H7 (cell line): ENCODE measurements at regions not wholly inside any gene's neighbourhood (a gene's known extent, or its start where the extent isn't known, plus 50 kb on each side); places are given as distances from the start of the nearest gene placed in this dataset.

Experiments
- DNase-seq: peaks from one replicate; pipeline ENCODE4 v3.0.0; 2012
- H3K27me3 ChIP-seq: 2 replicates; pipeline ENCODE4 v1.6.0; 2011; ENCODE audit warnings: mild to moderate bottlenecking, low read length; ENCODE audit not compliant: control insufficient read depth, insufficient read depth
- H3K36me3 ChIP-seq: replicated peaks from 2 replicates; pipeline ENCODE4 v1.5.1; 2011; ENCODE audit warnings: low read length; ENCODE audit not compliant: control insufficient read depth, insufficient read depth
- H3K4me3 ChIP-seq: 2 replicates; pipeline ENCODE4 v1.5.1; 2011; ENCODE audit warnings: low read depth, mild to moderate bottlenecking, control low read depth, low read length, moderate library complexity; ENCODE audit not compliant: insufficient read depth

GRCh38 chr5:24347158-24347557, 297.6 kb downstream of the CDH10 start:
- no peak for DNase-seq
- H3K27me3 ChIP-seq: no peaks in the 10 kb centered on the region
- no peaks in the 10 kb centered on the region for H3K36me3 ChIP-seq
- no peak overlapping the region for H3K4me3 ChIP-seq

DNA sequence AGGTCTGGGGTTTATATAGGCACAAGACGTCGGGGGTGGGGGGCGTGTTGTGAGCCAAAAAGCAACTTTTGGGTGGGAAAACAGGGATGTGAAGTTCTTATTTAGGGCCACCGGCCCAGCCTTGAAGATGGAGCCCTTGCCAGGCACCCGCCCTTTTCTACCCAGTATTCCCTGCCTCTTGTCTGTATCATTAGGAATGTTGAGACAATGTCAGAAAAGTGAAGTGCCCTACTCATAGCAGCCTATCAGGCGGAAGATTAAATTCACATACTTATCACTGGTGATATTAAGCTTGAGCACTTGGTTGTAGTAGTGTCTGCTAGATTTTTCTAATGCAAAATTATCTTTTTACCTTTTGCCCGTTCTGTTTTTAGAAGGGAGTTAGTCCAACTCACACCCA, 293.5 kb downstream of the CDH10 start:
- no peaks in the 10 kb centered on the region for H3K36me3 ChIP-seq
- no peak for DNase-seq
- no peak overlapping the region for H3K4me3 ChIP-seq
- no peaks in the 10 kb centered on the region for H3K27me3 ChIP-seq

- Histone ChIP-seq H3K27me3 (no peaks in the 10 kb centered on the region), H3K4me3 (no peak overlapping the region), H3K36me3 (no peaks in the 10 kb centered on the region)
- no peak for DNase-seq
Measured at GRCh38 chr5:24353016-24353415, 291.8 kb downstream of the CDH10 start.

- no peak overlapping the region for H3K4me3 ChIP-seq
- no peaks in the 10 kb centered on the region for H3K27me3 ChIP-seq
- no peak for DNase-seq
- H3K36me3 ChIP-seq: no peaks in the 10 kb centered on the region
Measured at GRCh38 chr5:24353611-24354010, 291.2 kb downstream of the CDH10 start.

DNA sequence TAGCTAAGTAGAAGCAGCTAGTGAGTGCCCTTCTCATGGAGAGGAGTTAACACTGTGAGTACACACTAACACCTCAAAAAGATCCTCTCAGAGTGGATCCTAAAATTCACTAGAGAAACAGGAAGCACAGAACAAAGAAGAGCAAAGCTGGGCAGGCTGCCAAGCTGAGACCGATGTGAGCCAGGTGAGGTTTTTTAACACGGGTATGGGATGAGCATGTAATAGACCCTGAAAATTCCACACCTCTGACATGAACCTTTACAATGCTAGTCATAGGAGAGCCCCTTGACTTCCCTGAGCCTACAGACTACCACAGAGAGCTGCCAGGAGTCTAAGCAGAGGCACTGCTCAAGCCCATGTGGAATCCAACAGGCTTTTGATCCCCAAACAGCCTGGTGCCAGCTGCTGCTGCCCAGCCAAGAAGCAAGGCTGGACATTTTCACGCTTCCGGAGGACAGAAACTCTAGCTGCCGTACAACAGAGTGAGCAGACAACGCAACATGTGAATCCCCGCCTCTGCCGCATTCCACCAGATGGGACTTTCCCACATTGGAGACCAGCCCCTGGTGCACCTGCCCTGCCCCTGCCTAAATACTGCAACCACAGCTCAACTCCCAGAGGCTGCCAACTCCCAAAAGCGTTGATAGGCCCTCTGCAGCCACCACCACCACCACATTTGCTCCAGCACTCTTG, 280.8 kb downstream of the CDH10 start:
- no peaks in the 10 kb centered on the region for H3K36me3 ChIP-seq
- DNase-seq: no peak
- no peak overlapping the region for H3K4me3 ChIP-seq
- H3K27me3 ChIP-seq: no peaks in the 10 kb centered on the region

DNA sequence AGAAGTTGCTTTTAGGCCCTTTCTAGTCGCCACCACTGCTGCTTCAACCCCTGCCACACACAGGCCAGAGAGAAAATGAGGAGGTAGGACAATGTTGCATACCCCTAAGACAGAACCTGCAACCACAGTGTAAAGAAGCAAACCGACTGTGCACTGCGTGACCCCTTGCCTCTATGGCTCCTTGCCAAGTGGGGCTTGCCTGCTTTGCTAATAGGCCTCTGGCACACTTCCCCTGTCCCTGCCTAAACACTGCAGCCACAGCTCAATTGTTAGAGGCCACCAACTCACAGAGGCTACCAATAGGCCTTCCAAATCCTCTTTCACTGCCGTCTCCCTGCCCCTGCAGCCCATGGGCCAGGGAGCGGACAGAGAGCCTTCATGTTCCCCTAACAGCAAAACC, 280.1 kb downstream of the CDH10 start:
- no peaks in the 10 kb centered on the region for H3K36me3 ChIP-seq
- no peak for DNase-seq
- no peak overlapping the region for H3K4me3 ChIP-seq
- no peaks in the 10 kb centered on the region for H3K27me3 ChIP-seq

- no peak overlapping the region for H3K4me3 ChIP-seq
- no peak for DNase-seq
Measured at GRCh38 chr5:24365406-24365805, 279.4 kb downstream of the CDH10 start.

DNA sequence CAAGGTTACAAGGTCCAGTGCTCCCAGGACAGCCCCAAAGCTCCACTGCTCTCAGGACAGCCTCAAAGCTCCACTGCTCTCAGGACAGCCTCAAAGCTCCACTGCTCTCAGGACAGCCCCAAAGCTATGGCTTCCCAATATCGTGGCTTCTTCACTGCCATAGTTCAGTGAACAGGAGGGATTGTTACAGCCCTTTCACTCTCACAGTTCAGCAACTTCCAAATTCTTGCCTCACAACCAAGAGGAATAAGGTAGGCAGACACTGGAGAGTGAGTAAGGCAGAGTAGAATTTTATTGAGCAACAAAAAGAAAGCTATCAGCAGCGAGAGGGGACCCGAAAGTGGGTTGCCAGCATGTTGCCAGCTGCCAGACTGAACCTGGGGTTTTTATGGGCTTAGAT, 277.6 kb downstream of the CDH10 start:
- Histone ChIP-seq H3K27me3 (no peaks in the 10 kb centered on the region), H3K36me3 (no peaks in the 10 kb centered on the region), H3K4me3 (no peak overlapping the region)
- no peak for DNase-seq

More at GRCh38 chr5:24365406-24365805, 279.4 kb downstream of the CDH10 start:
- Histone ChIP-seq H3K27me3 (no peaks in the 10 kb centered on the region), H3K36me3 (no peaks in the 10 kb centered on the region)

DNA sequence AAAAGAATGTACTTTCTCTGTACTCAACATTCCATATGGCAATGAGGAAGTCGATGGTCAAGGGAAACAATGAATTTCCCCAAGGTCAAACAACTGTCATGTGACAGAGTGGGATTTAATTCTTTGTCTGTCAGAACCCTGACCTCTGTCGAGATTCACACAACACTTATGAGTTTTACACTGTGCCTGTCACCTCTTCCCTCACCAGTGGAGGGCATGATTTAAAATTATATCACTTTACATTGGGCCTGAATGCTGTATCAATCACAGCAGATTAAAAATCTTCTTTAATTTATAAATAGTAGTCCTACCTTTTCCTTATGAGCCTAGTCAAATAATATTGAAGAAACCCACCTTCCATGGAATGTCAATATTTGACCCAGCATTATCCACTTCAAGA, 276.7 kb downstream of the CDH10 start:
- no peak for DNase-seq
- Histone ChIP-seq H3K4me3 (no peak overlapping the region), H3K27me3 (no peaks in the 10 kb centered on the region)

DNA sequence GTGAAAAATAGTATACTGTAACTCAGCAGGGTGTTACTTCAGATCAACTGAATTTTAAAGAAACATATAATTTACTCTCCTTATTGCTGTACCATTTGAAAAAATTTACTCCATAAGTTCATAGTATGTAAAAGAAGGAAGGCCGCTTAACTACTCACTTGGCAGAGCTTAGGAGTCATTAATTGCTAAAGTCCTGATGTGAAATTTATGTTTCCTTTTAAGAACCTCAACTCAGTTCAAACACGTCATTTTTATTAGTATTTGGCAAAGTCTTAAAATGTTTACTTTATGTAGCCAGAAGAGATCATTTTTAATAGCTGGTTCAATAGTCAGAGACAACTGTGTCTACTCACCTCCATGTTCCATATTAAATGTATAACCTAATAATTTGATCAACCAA, 268.6 kb downstream of the CDH10 start:
- Histone ChIP-seq H3K36me3 (no peaks in the 10 kb centered on the region), H3K27me3 (no peaks in the 10 kb centered on the region), H3K4me3 (no peak overlapping the region)
- DNase-seq: no peak

More for the DNA sequence above, 276.7 kb downstream of the CDH10 start:
- H3K36me3 ChIP-seq: no peaks in the 10 kb centered on the region

DNA sequence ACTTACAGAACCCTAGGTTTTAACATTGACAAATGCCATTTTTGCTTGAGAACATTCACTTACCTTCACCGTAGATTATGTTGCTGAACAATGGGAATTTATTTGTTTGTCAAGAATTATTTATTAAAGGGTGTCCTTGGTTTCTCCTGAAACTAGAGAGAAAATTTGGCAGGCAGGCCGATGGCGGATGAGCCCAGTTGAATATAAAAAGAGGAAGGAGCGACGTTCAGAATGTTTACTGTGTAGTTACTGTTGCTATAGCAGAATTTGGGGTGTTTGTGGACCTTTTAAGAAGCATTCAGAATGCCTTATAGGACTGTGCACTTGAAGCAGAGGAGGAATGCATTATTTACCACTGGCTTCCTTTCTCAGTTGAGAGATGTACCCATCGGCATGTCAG, 268.2 kb downstream of the CDH10 start:
- Histone ChIP-seq H3K36me3 (no peaks in the 10 kb centered on the region), H3K27me3 (no peaks in the 10 kb centered on the region), H3K4me3 (no peak overlapping the region)
- DNase-seq: no peak

- no peak for DNase-seq
- Histone ChIP-seq H3K4me3 (no peak overlapping the region), H3K36me3 (no peaks in the 10 kb centered on the region), H3K27me3 (no peaks in the 10 kb centered on the region)
Measured at GRCh38 chr5:24381861-24382489, 262.8 kb downstream of the CDH10 start.

DNA sequence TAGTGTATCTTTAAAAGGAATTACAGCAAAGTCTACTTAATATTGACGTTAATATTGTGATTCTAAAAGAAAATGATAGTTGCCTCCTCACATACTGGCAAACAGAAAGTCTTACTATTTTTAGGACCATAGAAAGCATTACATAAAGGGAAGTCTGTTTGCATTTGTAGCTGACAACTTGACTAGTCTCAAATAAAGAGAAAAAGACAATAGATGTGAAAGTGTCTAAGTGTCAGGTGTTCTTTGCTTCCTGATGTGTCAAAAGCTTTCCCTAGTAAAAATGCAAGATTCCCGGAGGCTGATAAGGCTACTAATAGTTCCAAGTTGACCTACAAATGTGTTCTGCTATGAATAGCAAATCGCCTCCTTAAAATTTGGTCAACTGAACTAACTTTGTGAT, 259.7 kb downstream of the CDH10 start:
- no peak for DNase-seq
- no peaks in the 10 kb centered on the region for H3K27me3 ChIP-seq
- no peak overlapping the region for H3K4me3 ChIP-seq
- H3K36me3 ChIP-seq: no peaks in the 10 kb centered on the region

DNA sequence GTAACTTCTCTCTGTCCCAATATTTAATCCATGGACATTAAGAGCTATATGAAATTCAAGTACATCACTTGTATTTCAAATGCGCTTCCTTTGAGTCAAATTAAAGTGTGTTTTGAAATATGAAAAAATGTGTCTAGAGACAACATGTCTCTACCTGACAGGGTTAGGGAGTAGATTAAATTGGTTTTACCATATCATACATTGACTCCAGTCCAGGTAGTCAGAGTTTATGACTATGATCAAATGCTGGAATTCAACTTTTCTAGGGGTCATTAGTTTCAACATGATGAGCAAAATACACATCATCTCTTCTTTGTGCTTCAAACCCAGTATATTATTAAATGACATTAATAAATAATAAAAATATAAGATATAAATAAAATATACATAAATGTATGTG, 259.2 kb downstream of the CDH10 start:
- no peak for DNase-seq
- Histone ChIP-seq H3K4me3 (no peak overlapping the region), H3K27me3 (no peaks in the 10 kb centered on the region), H3K36me3 (no peaks in the 10 kb centered on the region)

GRCh38 chr5:24388448-24388847, 256.3 kb downstream of the CDH10 start:
- Histone ChIP-seq H3K27me3 (no peaks in the 10 kb centered on the region), H3K4me3 (no peak overlapping the region)

More at GRCh38 chr5:24388448-24388847, 256.3 kb downstream of the CDH10 start:
- DNase-seq: no peak
- H3K36me3 ChIP-seq: no peaks in the 10 kb centered on the region
